Activated CD4-positive, alpha-beta memory T cell treated with anti-CD3 and anti-CD28 coated beads, Interleukin-2, amount 10 ng/mL, durations not matched to agents 7 days and 5 days (primary cell): ENCODE measurements at regions not wholly inside any gene's neighbourhood (a gene's known extent, or its start where the extent isn't known, plus 50 kb on each side); places are given as distances from the start of the nearest gene placed in this dataset.

Experiments
- CTCF ChIA-PET: fragments of 350-600 bp; sonication (Branson Sonifier 250); formaldehyde crosslinking; loops from one replicate; lab custom pipeline; 2021; ENCODE audit warnings: antibody characterized with exemption, inconsistent platforms; lab: Charles Lee
- POLR2A ChIA-PET: fragments of 350-600 bp; sonication (Branson Sonifier 250); formaldehyde crosslinking; loops from one replicate; lab custom pipeline; 2021; ENCODE audit warnings: antibody characterized with exemption; lab: Charles Lee
- DNase-seq: peaks from one replicate; pipeline ENCODE4 v3.0.0-alpha.2; 2020
- H3K27ac Mint-ChIP-seq: one replicate; pipeline ENCODE4 v1.8.0; 2021; ENCODE audit warnings: mild to moderate bottlenecking, mixed read lengths
- H3K27me3 Mint-ChIP-seq: one replicate; pipeline ENCODE4 v1.8.0; 2021; ENCODE audit warnings: mixed read lengths
- H3K36me3 Mint-ChIP-seq: one replicate; pipeline ENCODE4 v1.8.0; 2021; ENCODE audit warnings: low read depth, mixed read lengths
- H3K4me1 Mint-ChIP-seq: one replicate; pipeline ENCODE4 v1.8.0; 2021; ENCODE audit warnings: mixed read lengths
- H3K4me3 Mint-ChIP-seq: one replicate; pipeline ENCODE4 v1.8.0; 2021; ENCODE audit warnings: mild to moderate bottlenecking, mixed read lengths
- H3K9me3 Mint-ChIP-seq: one replicate; pipeline ENCODE4 v1.8.0; 2021; ENCODE audit warnings: mixed read lengths

GRCh38 chr10:28871665-28872064 is 194.3 kb downstream of the BAMBI start:
- Mint-ChIP-seq H3K27ac (no peak overlapping the region), H3K36me3 (no peaks in the 10 kb centered on the region), H3K27me3 (no peaks in the 10 kb centered on the region), H3K4me1 (no peaks in the 10 kb centered on the region), H3K4me3 (no peak overlapping the region), H3K9me3 (no peaks in the 10 kb centered on the region)
- POLR2A ChIA-PET = no interaction called here
- CTCF ChIA-PET = no interaction called here
- DNase-seq = no peak

DNA sequence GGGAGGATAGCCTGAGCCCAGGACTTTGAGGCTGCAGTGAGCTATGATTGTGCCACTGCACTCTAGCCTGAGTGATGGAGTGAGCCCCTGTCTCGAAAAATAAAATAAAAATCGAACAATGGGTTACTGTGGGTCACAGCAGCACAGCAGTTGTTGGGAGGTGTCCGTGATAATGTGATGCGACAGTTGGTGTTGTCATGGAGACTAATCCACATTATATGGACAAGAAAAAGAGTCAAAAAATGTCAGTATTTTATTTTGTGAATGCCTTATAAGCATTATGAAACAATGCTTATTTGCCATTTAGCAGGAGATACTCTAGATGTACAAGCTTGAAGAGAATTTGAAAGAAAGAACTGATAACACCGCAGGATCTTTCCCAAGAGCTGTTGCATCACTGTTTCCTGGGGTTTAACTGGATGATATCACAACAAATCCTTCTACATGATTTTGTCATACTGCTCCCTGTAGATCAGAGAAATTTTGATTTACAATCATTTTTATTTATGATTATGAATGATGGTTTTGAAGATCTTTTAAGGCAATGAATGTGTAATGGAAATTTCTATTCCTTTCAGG is 195.4 kb downstream of the BAMBI start:
- Mint-ChIP-seq H3K27me3 (no peaks in the 10 kb centered on the region), H3K36me3 (no peaks in the 10 kb centered on the region), H3K27ac (no peak overlapping the region), H3K4me1 (no peaks in the 10 kb centered on the region), H3K9me3 (no peaks in the 10 kb centered on the region), H3K4me3 (no peak overlapping the region)
- POLR2A ChIA-PET = interaction anchor here (1.0 kb wide), 1 partner anchor 9 kb away, joined by 4 read pairs; no protein-coding TSS in a partner anchor
- CTCF ChIA-PET = no interaction called here
- DNase-seq = no peak

- H3K9me3 Mint-ChIP-seq = no peaks in the 10 kb centered on the region
- H3K36me3 Mint-ChIP-seq = no peaks in the 10 kb centered on the region
- DNase-seq = no peak
- no peaks in the 10 kb centered on the region for H3K4me1 Mint-ChIP-seq
- peaks cover 4% of the 10 kb centered on the region for H3K27me3 Mint-ChIP-seq
- H3K27ac Mint-ChIP-seq = no peak overlapping the region
- ChIA-PET POLR2A (no interaction called here), CTCF (no interaction called here)
- H3K4me3 Mint-ChIP-seq = no peak overlapping the region
These were observed 196.2 kb downstream of the BAMBI start for GRCh38 chr10:28873540-28873939.

GRCh38 chr10:28874210-28874609 is 196.9 kb downstream of the BAMBI start:
- Mint-ChIP-seq H3K4me3 (no peak overlapping the region), H3K4me1 (no peaks in the 10 kb centered on the region), H3K36me3 (no peaks in the 10 kb centered on the region), H3K27ac (no peak overlapping the region), H3K9me3 (no peaks in the 10 kb centered on the region), H3K27me3 (peaks cover 4% of the 10 kb centered on the region)
- CTCF ChIA-PET = no interaction called here
- DNase-seq = no peak
- POLR2A ChIA-PET = no interaction called here

- ChIA-PET POLR2A (no interaction called here), CTCF (no interaction called here)
- Mint-ChIP-seq H3K27me3 (peaks cover 4% of the 10 kb centered on the region), H3K27ac (no peak overlapping the region), H3K4me3 (no peak overlapping the region), H3K9me3 (no peaks in the 10 kb centered on the region), H3K36me3 (no peaks in the 10 kb centered on the region), H3K4me1 (no peaks in the 10 kb centered on the region)
- DNase-seq = no peak
These were observed 198.3 kb downstream of the BAMBI start for GRCh38 chr10:28875549-28876081.

GRCh38 chr10:28878236-28878970 is 201.1 kb downstream of the BAMBI start:
- no peak for DNase-seq
- ChIA-PET CTCF (no interaction called here), POLR2A (no interaction called here)
- H3K27me3 Mint-ChIP-seq = peaks cover 9% of the 10 kb centered on the region
- H3K4me3 Mint-ChIP-seq = no peak overlapping the region
- H3K36me3 Mint-ChIP-seq = no peaks in the 10 kb centered on the region
- no peak overlapping the region for H3K27ac Mint-ChIP-seq
- no peaks in the 10 kb centered on the region for H3K9me3 Mint-ChIP-seq
- H3K4me1 Mint-ChIP-seq = no peaks in the 10 kb centered on the region

DNA sequence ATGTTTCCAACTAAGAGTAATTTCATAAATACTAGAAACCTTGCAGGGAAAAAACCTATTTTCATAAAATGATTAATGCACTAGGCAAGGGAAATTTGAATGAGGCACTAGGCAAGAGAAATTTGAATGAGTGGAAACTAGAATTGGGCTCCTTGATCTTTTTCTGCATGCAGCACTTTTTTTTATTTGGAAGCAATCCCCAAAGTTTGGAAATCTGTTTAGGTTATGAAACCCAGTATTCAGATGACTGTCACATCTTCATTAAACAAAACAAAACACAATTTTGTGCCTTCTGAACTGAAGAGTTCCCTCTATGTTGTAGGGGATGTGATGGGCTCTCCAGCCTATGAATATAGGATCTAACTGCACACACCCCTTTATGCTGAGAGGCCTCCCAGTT is 201.9 kb downstream of the BAMBI start:
- H3K36me3 Mint-ChIP-seq = no peaks in the 10 kb centered on the region
- H3K27me3 Mint-ChIP-seq = peaks cover 9% of the 10 kb centered on the region
- H3K27ac Mint-ChIP-seq = no peak overlapping the region
- POLR2A ChIA-PET = no interaction called here
- H3K9me3 Mint-ChIP-seq = no peaks in the 10 kb centered on the region
- H3K4me3 Mint-ChIP-seq = no peak overlapping the region
- H3K4me1 Mint-ChIP-seq = no peaks in the 10 kb centered on the region
- DNase-seq = no peak
- CTCF ChIA-PET = no interaction called here

- ChIA-PET POLR2A (no interaction called here), CTCF (no interaction called here)
- Mint-ChIP-seq H3K36me3 (no peaks in the 10 kb centered on the region), H3K4me1 (no peaks in the 10 kb centered on the region), H3K4me3 (no peak overlapping the region), H3K9me3 (no peaks in the 10 kb centered on the region), H3K27ac (no peak overlapping the region), H3K27me3 (peaks cover 9% of the 10 kb centered on the region)
- no peak for DNase-seq
These were observed 202.8 kb downstream of the BAMBI start for GRCh38 chr10:28879875-28880682.

- H3K27me3 Mint-ChIP-seq = peaks cover 9% of the 10 kb centered on the region
- POLR2A ChIA-PET = no interaction called here
- CTCF ChIA-PET = no interaction called here
- H3K4me3 Mint-ChIP-seq = no peak overlapping the region
- H3K27ac Mint-ChIP-seq = no peak overlapping the region
- H3K36me3 Mint-ChIP-seq = no peaks in the 10 kb centered on the region
- H3K9me3 Mint-ChIP-seq = no peaks in the 10 kb centered on the region
- no peaks in the 10 kb centered on the region for H3K4me1 Mint-ChIP-seq
- no peak for DNase-seq
These were observed 203.3 kb downstream of the BAMBI start for GRCh38 chr10:28880683-28880950.

DNA sequence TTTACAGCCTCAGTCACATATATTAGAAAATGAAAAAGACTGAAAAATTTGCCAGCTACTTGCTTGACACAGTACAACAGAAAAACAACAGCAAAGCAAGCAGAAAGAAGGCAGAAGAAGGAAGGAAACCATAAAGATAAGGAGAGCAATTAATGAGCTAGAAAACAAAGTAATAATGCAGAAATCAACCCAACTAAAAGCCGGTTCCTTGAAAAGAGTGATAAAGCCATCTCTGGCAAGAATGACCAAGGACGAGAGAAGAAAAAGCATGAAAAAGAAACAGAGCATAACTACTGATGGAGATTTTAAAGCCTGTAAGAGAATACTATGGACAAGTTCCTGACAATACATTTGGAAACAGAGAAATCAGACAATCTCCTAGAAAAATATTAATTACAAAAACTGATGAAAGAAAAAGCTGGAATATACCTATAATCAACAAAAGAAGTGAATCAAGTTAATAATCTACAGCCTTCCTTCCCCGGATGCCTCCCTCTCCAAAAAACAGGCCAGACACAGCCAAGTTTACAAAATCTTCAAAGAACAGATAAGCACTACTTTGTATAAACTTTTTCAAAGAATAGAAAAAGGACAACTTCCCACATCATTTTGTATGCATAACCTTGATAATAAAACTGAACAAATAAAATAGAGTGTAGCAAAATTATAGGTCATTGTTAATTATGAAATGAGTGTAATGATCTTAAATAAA is 204.0 kb downstream of the BAMBI start:
- Mint-ChIP-seq H3K4me1 (no peaks in the 10 kb centered on the region), H3K9me3 (no peaks in the 10 kb centered on the region), H3K27ac (no peak overlapping the region), H3K27me3 (peaks cover 9% of the 10 kb centered on the region), H3K36me3 (no peaks in the 10 kb centered on the region), H3K4me3 (no peak overlapping the region)
- no peak for DNase-seq
- CTCF ChIA-PET = no interaction called here
- POLR2A ChIA-PET = interaction anchor here (0.7 kb wide), 1 partner anchor 9 kb away, joined by 4 read pairs; no protein-coding TSS in a partner anchor

- H3K9me3 Mint-ChIP-seq = no peaks in the 10 kb centered on the region
- ChIA-PET POLR2A (no interaction called here), CTCF (no interaction called here)
- H3K4me3 Mint-ChIP-seq = no peak overlapping the region
- peaks cover 5% of the 10 kb centered on the region for H3K27me3 Mint-ChIP-seq
- H3K36me3 Mint-ChIP-seq = no peaks in the 10 kb centered on the region
- no peaks in the 10 kb centered on the region for H3K4me1 Mint-ChIP-seq
- no peak for DNase-seq
- no peak overlapping the region for H3K27ac Mint-ChIP-seq
These were observed 206.6 kb downstream of the BAMBI start for GRCh38 chr10:28883741-28884423.

- H3K27me3 Mint-ChIP-seq = no peaks in the 10 kb centered on the region
- ChIA-PET CTCF (no interaction called here), POLR2A (no interaction called here)
- no peak overlapping the region for H3K4me3 Mint-ChIP-seq
- no peaks in the 10 kb centered on the region for H3K36me3 Mint-ChIP-seq
- H3K9me3 Mint-ChIP-seq = no peaks in the 10 kb centered on the region
- DNase-seq = no peak
- H3K27ac Mint-ChIP-seq = no peak overlapping the region
- no peaks in the 10 kb centered on the region for H3K4me1 Mint-ChIP-seq
These were observed 213.0 kb downstream of the BAMBI start for GRCh38 chr10:28890121-28890950.
